ENCODE measurements at regions not wholly inside any gene's neighbourhood (a gene's known extent, or its start where the extent isn't known, plus 50 kb on each side); places are given as distances from the start of the nearest gene placed in this dataset.

- intact Hi-C loops (cut with micrococcal nuclease; ENCODE audit: unreplicated experiment) = no loop called here
- Histone ChIP-seq H3K79me2 (ENCODE audit: insufficient read depth, low read depth, low read length) (no peaks in the 10 kb centered on the region), H3K36me3 (ENCODE audit: insufficient read depth, low read length) (no peaks in the 10 kb centered on the region), H3K9me3 (ENCODE audit: low read length) (no peaks in the 10 kb centered on the region), H3K4me2 (ENCODE audit: low read length) (no peak overlapping the region), H2AFZ (ENCODE audit: low read length) (no peak overlapping the region), H3K27ac (ENCODE audit: low read depth, low read length, poor library complexity, severe bottlenecking) (no peak overlapping the region), H4K20me1 (ENCODE audit: insufficient read depth, low read length) (no peaks in the 10 kb centered on the region), H3K4me1 (ENCODE audit: insufficient read depth, low read length, poor library complexity, severe bottlenecking) (peaks cover 21% of the 10 kb centered on the region), H3K4me3 (ENCODE audit: low read depth, low read length, poor library complexity, severe bottlenecking) (no peak overlapping the region), H3K9me2 (ENCODE audit: insufficient read depth, low read length) (no peaks in the 10 kb centered on the region)
- TF ChIP-seq EZH2phosphoT487 (IDR thresholded peaks at IDR 0.05; ENCODE audit: borderline replicate concordance, low read depth, low read length) (no peak), CTCF (conservative IDR thresholded peaks at IDR 0.05; ENCODE audit: low read length) (no peak)
- no peak for DNase-seq (ENCODE audit: low spot score)
- ChIA-PET POLR2A (interaction anchor here (0.7 kb wide), 1 partner anchor 77 kb away, joined by 3 read pairs; no protein-coding TSS in a partner anchor), CTCF (ENCODE audit: unreplicated experiment) (no interaction called here)
- BruUV-seq (replicated peaks) = no TSS peak
These were observed 70.5 kb upstream of the SP4 start for GRCh38 chr7:21357151-21358097.

DNA sequence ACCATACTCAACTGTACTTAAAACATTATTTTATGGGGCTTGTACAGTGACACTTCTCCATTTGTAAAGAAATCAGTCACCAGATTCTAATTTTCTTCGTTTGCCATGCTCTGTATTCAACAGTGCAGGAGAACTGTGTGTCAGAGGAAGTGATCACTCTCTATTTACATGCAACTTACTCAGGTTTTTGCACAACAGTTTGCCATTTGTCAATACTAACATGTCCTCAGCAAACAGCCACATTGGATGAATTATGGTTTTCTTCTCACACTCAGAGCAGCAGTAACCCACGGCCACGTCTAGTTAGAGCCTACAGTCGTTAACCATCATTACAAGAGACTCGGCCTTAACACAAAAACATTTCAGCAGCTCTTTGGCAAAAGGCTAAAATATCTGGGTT lies 69.2 kb upstream of the SP4 start:
- H3K9me2 ChIP-seq (ENCODE audit: insufficient read depth, low read length) = no peaks in the 10 kb centered on the region
- no peaks in the 10 kb centered on the region for H3K36me3 ChIP-seq (ENCODE audit: insufficient read depth, low read length)
- POLR2A ChIA-PET = no interaction called here
- intact Hi-C loops (cut with micrococcal nuclease; ENCODE audit: unreplicated experiment) = no loop called here
- no peak overlapping the region for H3K4me2 ChIP-seq (ENCODE audit: low read length)
- H3K4me3 ChIP-seq (ENCODE audit: low read depth, low read length, poor library complexity, severe bottlenecking) = no peak overlapping the region
- no peaks in the 10 kb centered on the region for H4K20me1 ChIP-seq (ENCODE audit: insufficient read depth, low read length)
- H3K4me1 ChIP-seq (ENCODE audit: insufficient read depth, low read length, poor library complexity, severe bottlenecking) = peaks cover 10% of the 10 kb centered on the region
- H3K27ac ChIP-seq (ENCODE audit: low read depth, low read length, poor library complexity, severe bottlenecking) = no peak overlapping the region
- no TSS peak for BruUV-seq (replicated peaks)
- no peak overlapping the region for H2AFZ ChIP-seq (ENCODE audit: low read length)
- H3K79me2 ChIP-seq (ENCODE audit: insufficient read depth, low read depth, low read length) = no peaks in the 10 kb centered on the region
- TF ChIP-seq EZH2phosphoT487 (IDR thresholded peaks at IDR 0.05; ENCODE audit: borderline replicate concordance, low read depth, low read length) = no peak
- TF ChIP-seq CTCF (conservative IDR thresholded peaks at IDR 0.05; ENCODE audit: low read length) = no peak
- no peaks in the 10 kb centered on the region for H3K9me3 ChIP-seq (ENCODE audit: low read length)
- DNase-seq (ENCODE audit: low spot score) = no peak
- CTCF ChIA-PET (ENCODE audit: unreplicated experiment) = no interaction called here

GRCh38 chr7:21359163-21359562 lies 68.7 kb upstream of the SP4 start:
- TF ChIP-seq CTCF (conservative IDR thresholded peaks at IDR 0.05; ENCODE audit: low read length) (no peak), EZH2phosphoT487 (IDR thresholded peaks at IDR 0.05; ENCODE audit: borderline replicate concordance, low read depth, low read length) (no peak)
- no peaks in the 10 kb centered on the region for H4K20me1 ChIP-seq (ENCODE audit: insufficient read depth, low read length)
- no peak overlapping the region for H2AFZ ChIP-seq (ENCODE audit: low read length)
- ChIA-PET CTCF (ENCODE audit: unreplicated experiment) (no interaction called here), POLR2A (no interaction called here)
- intact Hi-C loops (cut with micrococcal nuclease; ENCODE audit: unreplicated experiment) = no loop called here
- BruUV-seq (replicated peaks) = no TSS peak
- no peaks in the 10 kb centered on the region for H3K9me2 ChIP-seq (ENCODE audit: insufficient read depth, low read length)
- H3K4me2 ChIP-seq (ENCODE audit: low read length) = no peak overlapping the region
- H3K36me3 ChIP-seq (ENCODE audit: insufficient read depth, low read length) = no peaks in the 10 kb centered on the region
- no peaks in the 10 kb centered on the region for H3K79me2 ChIP-seq (ENCODE audit: insufficient read depth, low read depth, low read length)
- no peak overlapping the region for H3K4me3 ChIP-seq (ENCODE audit: low read depth, low read length, poor library complexity, severe bottlenecking)
- H3K9me3 ChIP-seq (ENCODE audit: low read length) = no peaks in the 10 kb centered on the region
- H3K4me1 ChIP-seq (ENCODE audit: insufficient read depth, low read length, poor library complexity, severe bottlenecking) = peaks cover 10% of the 10 kb centered on the region
- H3K27ac ChIP-seq (ENCODE audit: low read depth, low read length, poor library complexity, severe bottlenecking) = no peak overlapping the region
- DNase-seq (ENCODE audit: low spot score) = no peak

Measured in OCI-LY7 (cell line).